Activated B cell treated with CpG ODN at 0.5 μM for 24 hours (primary cell): ENCODE measurements at regions not wholly inside any gene's neighbourhood (a gene's known extent, or its start where the extent isn't known, plus 50 kb on each side); places are given as distances from the start of the nearest gene placed in this dataset.
"Not testable (repeated sequence)": the region's sequence is repeated elsewhere in the genome, so short reads cannot be mapped to it uniquely, and the experiment has no call there.

ENCODE experiments used
- ATAC-seq: fragments of 200-7000 bp; cut with Tn5 transposase; one replicate; pipeline ENCODE4 v1.10.0; 2021; ENCODE audit warnings: low read depth, mild to moderate bottlenecking, moderate library complexity
- CTCF ChIA-PET: fragments of 350-600 bp; sonication (Branson Sonifier 250); formaldehyde crosslinking; loops from one replicate; lab custom pipeline; 2021; ENCODE audit warnings: antibody characterized with exemption; lab: Charles Lee
- POLR2A ChIA-PET: fragments of 350-600 bp; sonication (Branson Sonifier 250); formaldehyde crosslinking; loops from one replicate; lab custom pipeline; 2021; ENCODE audit warnings: antibody characterized with exemption; lab: Charles Lee
- DNase-seq: peaks from one replicate; pipeline ENCODE4 v3.0.0; 2022
- H3K27ac Mint-ChIP-seq: one replicate; pipeline ENCODE4 v1.8.0; 2020; ENCODE audit warnings: mixed read lengths
- H3K27me3 Mint-ChIP-seq: one replicate; pipeline ENCODE4 v1.8.0; 2021; ENCODE audit warnings: mixed read lengths
- H3K36me3 Mint-ChIP-seq: one replicate; pipeline ENCODE4 v1.8.0; 2021; ENCODE audit warnings: low read depth, mixed read lengths
- H3K4me1 Mint-ChIP-seq: one replicate; pipeline ENCODE4 v1.8.0; 2021; ENCODE audit warnings: mixed read lengths
- H3K4me3 Mint-ChIP-seq: one replicate; pipeline ENCODE4 v1.8.0; 2020; ENCODE audit warnings: mild to moderate bottlenecking, mixed read lengths
- H3K9me3 Mint-ChIP-seq: one replicate; pipeline ENCODE4 v1.8.0; 2020; ENCODE audit warnings: mixed read lengths
- CTCF ChIP-seq: fragments of 200-600 bp; IDR thresholded peaks from one replicate; pipeline ENCODE4 v1.8.0; 2022; ENCODE audit warnings: antibody characterized with exemption, mild to moderate bottlenecking
- intact Hi-C: fragments of 100-400 bp; cut with micrococcal nuclease; formaldehyde crosslinking; loops from one replicate; pipeline ENCODE4 v1.15.1; 2024

- Mint-ChIP-seq H3K4me1 (no peaks in the 10 kb centered on the region), H3K4me3 (no peak overlapping the region), H3K9me3 (no peaks in the 10 kb centered on the region), H3K36me3 (no peaks in the 10 kb centered on the region), H3K27ac (no peak overlapping the region), H3K27me3 (peaks cover 23% of the 10 kb centered on the region)
- ATAC-seq (no peak), DNase-seq (no peak)
- intact Hi-C loops: no loop called here
- CTCF ChIA-PET: no interaction called here
- no peak for TF ChIP-seq CTCF
- POLR2A ChIA-PET: no interaction called here
Observed at GRCh38 chr1:199948587-199949280, 78.8 kb upstream of the NR5A2 start.

- ATAC-seq, H3K27ac Mint-ChIP-seq, DNase-seq, H3K4me3 Mint-ChIP-seq, POLR2A ChIA-PET, H3K4me1 Mint-ChIP-seq, H3K9me3 Mint-ChIP-seq, CTCF ChIA-PET, H3K36me3 Mint-ChIP-seq: not testable (repeated sequence)
- peaks cover 13% of the 10 kb centered on the region for H3K27me3 Mint-ChIP-seq
- intact Hi-C loops: loop anchor here (5.0 kb wide), 1 partner anchor 536 kb away; no protein-coding TSS in a partner anchor
Observed at GRCh38 chr1:199951005-199951404, 76.5 kb upstream of the NR5A2 start.

- Mint-ChIP-seq H3K4me1 (no peaks in the 10 kb centered on the region), H3K4me3 (no peak overlapping the region), H3K27me3 (peaks cover 11% of the 10 kb centered on the region), H3K9me3 (peaks cover 5% of the 10 kb centered on the region), H3K27ac (no peak overlapping the region), H3K36me3 (no peaks in the 10 kb centered on the region)
- no peak for TF ChIP-seq CTCF
- DNase-seq (no peak), ATAC-seq (no peak)
- POLR2A ChIA-PET: no interaction called here
- CTCF ChIA-PET: no interaction called here
- intact Hi-C loops: loop anchor here (5.0 kb wide), 1 partner anchor 534 kb away; no protein-coding TSS in a partner anchor
Observed at GRCh38 chr1:199953651-199954050, 73.9 kb upstream of the NR5A2 start.

- ATAC-seq: no peak
- H3K4me1 Mint-ChIP-seq: no peaks in the 10 kb centered on the region
- intact Hi-C loops: loop anchor here (5.0 kb wide), 1 partner anchor 533 kb away; no protein-coding TSS in a partner anchor
- POLR2A ChIA-PET: no interaction called here
- no peak overlapping the region for H3K27ac Mint-ChIP-seq
- no peak for TF ChIP-seq CTCF
- peaks cover 5% of the 10 kb centered on the region for H3K9me3 Mint-ChIP-seq
- CTCF ChIA-PET: no interaction called here
- H3K36me3 Mint-ChIP-seq: no peaks in the 10 kb centered on the region
- H3K27me3 Mint-ChIP-seq: peaks cover 11% of the 10 kb centered on the region
- DNase-seq: no peak
- no peak overlapping the region for H3K4me3 Mint-ChIP-seq
Observed at GRCh38 chr1:199954699-199955098, 72.8 kb upstream of the NR5A2 start.

GRCh38 chr1:199955235-199955634 lies 72.3 kb upstream of the NR5A2 start:
- H3K4me3 Mint-ChIP-seq: no peak overlapping the region
- no peak for DNase-seq
- no peak overlapping the region for H3K27ac Mint-ChIP-seq
- ChIA-PET POLR2A (no interaction called here), CTCF (no interaction called here)
- peaks cover 11% of the 10 kb centered on the region for H3K27me3 Mint-ChIP-seq
- peaks cover 5% of the 10 kb centered on the region for H3K9me3 Mint-ChIP-seq
- no peak for ATAC-seq
- H3K36me3 Mint-ChIP-seq: no peaks in the 10 kb centered on the region
- no peak for TF ChIP-seq CTCF
- no peaks in the 10 kb centered on the region for H3K4me1 Mint-ChIP-seq
- intact Hi-C loops: no loop called here
